ENCODE measurements at regions not wholly inside any gene's neighbourhood (a gene's known extent, or its start where the extent isn't known, plus 50 kb on each side); places are given as distances from the start of the nearest gene placed in this dataset.

DNA sequence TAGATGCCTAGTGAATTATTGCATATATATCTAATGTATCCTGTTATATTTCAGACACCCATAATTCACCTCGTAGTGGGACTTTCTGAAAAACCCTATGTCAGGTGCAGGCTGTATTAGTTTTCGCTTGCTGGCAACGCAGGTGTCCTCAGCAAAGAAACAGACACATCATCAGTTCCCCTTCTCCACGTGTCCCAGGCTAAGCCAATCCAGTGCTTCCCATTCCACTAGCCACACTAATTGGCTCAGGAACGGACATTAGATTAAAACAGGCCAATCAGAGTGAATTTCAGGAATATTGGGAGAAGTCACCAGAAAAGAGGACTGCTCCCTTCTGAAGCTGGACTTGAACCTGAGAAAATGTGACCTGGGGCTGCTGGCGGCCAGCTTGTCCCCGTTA lies 151.3 kb downstream of the PTPN11 start:
- DNase-seq (ENCODE audit: low spot score) = no peak
- H3K4me1 Mint-ChIP-seq = no peaks in the 10 kb centered on the region
- H3K9me3 Mint-ChIP-seq = no peaks in the 10 kb centered on the region
- Histone ChIP-seq H2AFZ (replicated peaks) (no peak overlapping the region), H3K27ac (no peak overlapping the region), H3F3A (ENCODE audit: low read depth) (no peaks in the 10 kb centered on the region), H3K9ac (no peak overlapping the region), H3K4me3 (no peak overlapping the region), H3K4me1 (no peaks in the 10 kb centered on the region), H3K4me2 (no peak overlapping the region), H3K79me2 (ENCODE audit: low read depth) (no peaks in the 10 kb centered on the region), H4K20me1 (ENCODE audit: low read depth) (no peaks in the 10 kb centered on the region), H3K9me3 (ENCODE audit: low read depth) (no peaks in the 10 kb centered on the region), H3K36me3 (no peaks in the 10 kb centered on the region), H3K27me3 (peaks cover 52% of the 10 kb centered on the region)
- H3K27ac Mint-ChIP-seq = no peak overlapping the region
- no peak overlapping the region for H3K4me3 Mint-ChIP-seq
- no peaks in the 10 kb centered on the region for H3K36me3 Mint-ChIP-seq
- TF ChIP-seq, protein P1, sequence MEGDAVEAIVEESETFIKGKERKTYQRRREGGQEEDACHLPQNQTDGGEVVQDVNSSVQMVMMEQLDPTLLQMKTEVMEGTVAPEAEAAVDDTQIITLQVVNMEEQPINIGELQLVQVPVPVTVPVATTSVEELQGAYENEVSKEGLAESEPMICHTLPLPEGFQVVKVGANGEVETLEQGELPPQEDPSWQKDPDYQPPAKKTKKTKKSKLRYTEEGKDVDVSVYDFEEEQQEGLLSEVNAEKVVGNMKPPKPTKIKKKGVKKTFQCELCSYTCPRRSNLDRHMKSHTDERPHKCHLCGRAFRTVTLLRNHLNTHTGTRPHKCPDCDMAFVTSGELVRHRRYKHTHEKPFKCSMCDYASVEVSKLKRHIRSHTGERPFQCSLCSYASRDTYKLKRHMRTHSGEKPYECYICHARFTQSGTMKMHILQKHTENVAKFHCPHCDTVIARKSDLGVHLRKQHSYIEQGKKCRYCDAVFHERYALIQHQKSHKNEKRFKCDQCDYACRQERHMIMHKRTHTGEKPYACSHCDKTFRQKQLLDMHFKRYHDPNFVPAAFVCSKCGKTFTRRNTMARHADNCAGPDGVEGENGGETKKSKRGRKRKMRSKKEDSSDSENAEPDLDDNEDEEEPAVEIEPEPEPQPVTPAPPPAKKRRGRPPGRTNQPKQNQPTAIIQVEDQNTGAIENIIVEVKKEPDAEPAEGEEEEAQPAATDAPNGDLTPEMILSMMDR (IDR thresholded peaks at IDR 0.05) = no peak
- no peak for TF ChIP-seq EZH2 (IDR thresholded peaks at IDR 0.05)
- H3K27me3 Mint-ChIP-seq (ENCODE audit: insufficient read depth, low read depth) = peaks cover 3% of the 10 kb centered on the region

DNA sequence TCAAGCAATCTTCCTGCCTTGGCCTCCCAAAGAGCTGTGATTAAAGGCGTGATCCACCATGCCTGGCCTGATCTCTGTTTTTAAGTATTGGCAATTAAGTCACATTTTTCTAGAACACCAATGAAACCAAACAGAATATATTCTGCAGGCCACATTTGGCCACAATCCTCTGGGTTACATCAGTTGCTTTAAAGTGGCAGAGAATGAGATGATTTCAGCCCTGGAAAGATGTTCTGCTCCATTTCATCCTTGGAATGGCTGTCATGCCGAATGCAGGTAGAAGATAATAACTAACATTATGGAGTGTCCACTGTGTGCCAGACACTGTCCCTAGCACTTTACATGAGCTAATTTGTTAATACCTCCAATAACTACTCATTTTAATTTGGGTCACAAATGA lies 154.4 kb downstream of the PTPN11 start:
- peaks cover 14% of the 10 kb centered on the region for H3F3A ChIP-seq (ENCODE audit: low read depth)
- Mint-ChIP-seq H3K4me1 (peaks cover 18% of the 10 kb centered on the region), H3K36me3 (no peaks in the 10 kb centered on the region), H3K9me3 (peaks cover 2% of the 10 kb centered on the region), H3K4me3 (no peak overlapping the region), H3K27ac (no peak overlapping the region), H3K27me3 (ENCODE audit: insufficient read depth, low read depth) (peaks cover 21% of the 10 kb centered on the region)
- no peak overlapping the region for H2AFZ ChIP-seq (replicated peaks)
- H3K9me3 ChIP-seq (ENCODE audit: low read depth) = no peaks in the 10 kb centered on the region
- peaks cover 9% of the 10 kb centered on the region for H4K20me1 ChIP-seq (ENCODE audit: low read depth)
- no peak for DNase-seq (ENCODE audit: low spot score)
- peaks cover 82% of the 10 kb centered on the region for H3K27me3 ChIP-seq
- H3K4me3 ChIP-seq = no peak overlapping the region
- H3K4me1 ChIP-seq = peaks cover 8% of the 10 kb centered on the region
- H3K4me2 ChIP-seq = no peak overlapping the region
- TF ChIP-seq EZH2 (IDR thresholded peaks at IDR 0.05) (no peak), EZH2phosphoT487 (IDR thresholded peaks at IDR 0.05) (no peak)
- TF ChIP-seq, protein P1 (IDR thresholded peaks at IDR 0.05) = no peak
- no peaks in the 10 kb centered on the region for H3K79me2 ChIP-seq (ENCODE audit: low read depth)
- no peak overlapping the region for H3K9ac ChIP-seq
- no peak overlapping the region for H3K27ac ChIP-seq
- no peaks in the 10 kb centered on the region for H3K36me3 ChIP-seq

DNA sequence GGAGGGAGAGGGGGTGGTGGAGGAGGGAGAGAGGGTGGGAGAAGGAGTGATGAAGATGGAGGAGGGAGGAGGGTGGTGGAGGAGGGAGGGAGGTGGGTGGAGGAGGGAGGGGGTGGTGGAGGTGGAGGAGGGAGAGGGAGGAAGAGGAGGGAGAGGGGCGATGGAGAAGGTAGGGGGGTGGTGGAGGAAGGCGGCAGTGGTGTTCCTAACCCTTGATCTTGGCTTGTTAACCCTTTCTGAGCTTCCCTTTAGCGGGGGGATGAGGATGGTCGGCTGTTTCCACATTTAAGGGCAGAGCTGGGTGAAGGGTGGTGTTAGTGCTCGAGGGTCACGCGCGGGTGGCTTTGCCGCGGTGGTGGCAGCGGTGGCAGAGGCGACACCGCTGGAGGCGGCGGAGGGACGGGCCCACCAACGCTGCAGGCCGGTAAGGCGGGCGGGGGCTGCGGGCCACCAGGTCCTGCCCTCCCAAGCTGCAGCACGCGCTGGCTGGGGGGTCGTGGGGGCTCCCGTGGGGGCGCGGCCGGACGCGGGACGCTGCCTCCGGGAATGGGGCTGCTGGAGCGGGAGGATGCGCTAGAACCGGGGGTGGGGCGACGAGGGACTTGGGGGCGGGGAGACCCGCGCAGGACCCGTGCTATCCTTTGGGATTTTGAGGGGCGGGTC lies 156.3 kb downstream of the PTPN11 start:
- H3K79me2 ChIP-seq (ENCODE audit: low read depth) = no peaks in the 10 kb centered on the region
- Mint-ChIP-seq H3K9me3 (peaks cover 2% of the 10 kb centered on the region), H3K4me1 (peaks cover 25% of the 10 kb centered on the region), H3K27me3 (ENCODE audit: insufficient read depth, low read depth) (peaks cover 29% of the 10 kb centered on the region), H3K36me3 (no peaks in the 10 kb centered on the region), H3K27ac (no peak overlapping the region), H3K4me3 (peak overlapping the region; percentile 70)
- H3K27ac ChIP-seq = no peak overlapping the region
- H3K36me3 ChIP-seq = no peaks in the 10 kb centered on the region
- no peak overlapping the region for H2AFZ ChIP-seq (replicated peaks)
- peaks cover 10% of the 10 kb centered on the region for H3K4me1 ChIP-seq
- peak overlapping the region; percentile 76 for H3K4me2 ChIP-seq
- peaks cover 10% of the 10 kb centered on the region for H4K20me1 ChIP-seq (ENCODE audit: low read depth)
- H3F3A ChIP-seq (ENCODE audit: low read depth) = peaks cover 19% of the 10 kb centered on the region
- peak; percentile 21 for DNase-seq (ENCODE audit: low spot score)
- peaks cover 96% of the 10 kb centered on the region for H3K27me3 ChIP-seq
- peak overlapping the region; percentile 46 for H3K4me3 ChIP-seq
- H3K9me3 ChIP-seq (ENCODE audit: low read depth) = no peaks in the 10 kb centered on the region
- no peak overlapping the region for H3K9ac ChIP-seq
- TF ChIP-seq, protein P1 (IDR thresholded peaks at IDR 0.05) = no peak
- TF ChIP-seq EZH2 (IDR thresholded peaks at IDR 0.05) = peak; percentile 71
- TF ChIP-seq EZH2phosphoT487 (IDR thresholded peaks at IDR 0.05) = peak; percentile 76

Measured in neural progenitor cell (in vitro differentiated cells).